HG02642 (cell line): ENCODE measurements at regions not wholly inside any gene's neighbourhood (a gene's known extent, or its start where the extent isn't known, plus 50 kb on each side); places are given as distances from the start of the nearest gene placed in this dataset.

Source experiments
- ATAC-seq: cut with Tn5 transposase; IDR thresholded peaks from one replicate; pipeline ENCODE4 v1.9.1; 2021; ENCODE audit warnings: mild to moderate bottlenecking; ENCODE audit not compliant: unreplicated experiment, poor library complexity

GRCh38 chr21:18191139-18191538 lies 53.5 kb upstream of the CHODL start:
- no peak for ATAC-seq

GRCh38 chr21:18178509-18178908 lies 66.1 kb upstream of the CHODL start:
- no peak for ATAC-seq

- ATAC-seq: no peak
Observed at GRCh38 chr21:18174370-18174769, 70.3 kb upstream of the CHODL start.

- no peak for ATAC-seq
Observed at GRCh38 chr21:18170829-18171228, 73.8 kb upstream of the CHODL start.

GRCh38 chr21:18170221-18170620 lies 74.4 kb upstream of the CHODL start:
- ATAC-seq: no peak

- ATAC-seq: no peak
Observed at GRCh38 chr21:18168108-18168507, 76.5 kb upstream of the CHODL start.

- ATAC-seq: no peak
Observed at GRCh38 chr21:18164933-18165332, 79.7 kb upstream of the CHODL start.

GRCh38 chr21:18164483-18164882 lies 80.2 kb upstream of the CHODL start:
- no peak for ATAC-seq

GRCh38 chr21:18163956-18164355 lies 80.7 kb upstream of the CHODL start:
- ATAC-seq: no peak

- no peak for ATAC-seq
Observed at GRCh38 chr21:18161841-18162240, 82.8 kb upstream of the CHODL start.

- ATAC-seq: no peak
Observed at GRCh38 chr21:18157406-18157805, 87.2 kb upstream of the CHODL start.

- ATAC-seq: no peak
Observed at GRCh38 chr21:18155508-18156193, 89.0 kb upstream of the CHODL start.

- ATAC-seq: no peak
Observed at GRCh38 chr21:18153063-18153462, 91.6 kb upstream of the CHODL start.

GRCh38 chr21:18152371-18152770 lies 92.3 kb upstream of the CHODL start:
- no peak for ATAC-seq

GRCh38 chr21:18151046-18151445 lies 93.6 kb upstream of the CHODL start:
- ATAC-seq: no peak

GRCh38 chr21:18148401-18148800 lies 96.2 kb upstream of the CHODL start:
- ATAC-seq: no peak

- ATAC-seq: no peak
Observed at GRCh38 chr21:18147678-18148077, 97.0 kb upstream of the CHODL start.

- no peak for ATAC-seq
Observed at GRCh38 chr21:18146820-18147219, 97.8 kb upstream of the CHODL start.

- no peak for ATAC-seq
Observed at GRCh38 chr21:18144339-18144738, 100.3 kb upstream of the CHODL start.

GRCh38 chr21:18142655-18143054 lies 102.0 kb upstream of the CHODL start:
- ATAC-seq: no peak

GRCh38 chr21:18138507-18138906 lies 106.1 kb upstream of the CHODL start:
- no peak for ATAC-seq

- no peak for ATAC-seq
Observed at GRCh38 chr21:18129526-18129925, 115.1 kb upstream of the CHODL start.

GRCh38 chr21:18118566-18118965 lies 126.1 kb upstream of the CHODL start:
- no peak for ATAC-seq
